Kidney glomerular epithelial cell (primary cell): ENCODE measurements at regions not wholly inside any gene's neighbourhood (a gene's known extent, or its start where the extent isn't known, plus 50 kb on each side); places are given as distances from the start of the nearest gene placed in this dataset.

Experiments used
- DNase-seq: peaks from one replicate; lab custom pipeline; 2025; lab: John Stamatoyannopoulos, UW

GRCh38 chr3:18827664-18828063, 320.6 kb upstream of the KCNH8 start:
- DNase-seq = no peak

- DNase-seq = no peak
Measured at GRCh38 chr3:18825665-18826064, 322.6 kb upstream of the KCNH8 start.

GRCh38 chr3:18813300-18813699, 335.0 kb upstream of the KCNH8 start:
- DNase-seq = no peak

GRCh38 chr3:18812316-18812715, 336.0 kb upstream of the KCNH8 start:
- DNase-seq = no peak

- no peak for DNase-seq
Measured at GRCh38 chr3:18810306-18810661, 338.0 kb upstream of the KCNH8 start.

- DNase-seq = no peak
Measured at GRCh38 chr3:18809640-18810305, 338.5 kb upstream of the KCNH8 start.

GRCh38 chr3:18808429-18808828, 339.9 kb upstream of the KCNH8 start:
- no peak for DNase-seq

- DNase-seq = no peak
Measured at GRCh38 chr3:18807593-18807992, 340.7 kb upstream of the KCNH8 start.

GRCh38 chr3:18806633-18807032, 341.7 kb upstream of the KCNH8 start:
- no peak for DNase-seq

GRCh38 chr3:18797378-18797777, 350.9 kb upstream of the KCNH8 start:
- no peak for DNase-seq

GRCh38 chr3:18795078-18795477, 353.2 kb upstream of the KCNH8 start:
- no peak for DNase-seq

- DNase-seq = no peak
Measured at GRCh38 chr3:18791752-18792151, 356.6 kb upstream of the KCNH8 start.

GRCh38 chr3:18791182-18791581, 357.1 kb upstream of the KCNH8 start:
- no peak for DNase-seq

GRCh38 chr3:18790384-18790783, 357.9 kb upstream of the KCNH8 start:
- no peak for DNase-seq

GRCh38 chr3:18789734-18790133, 358.6 kb upstream of the KCNH8 start:
- no peak for DNase-seq

- DNase-seq = no peak
Measured at GRCh38 chr3:18787441-18787840, 360.9 kb upstream of the KCNH8 start.

- no peak for DNase-seq
Measured at GRCh38 chr3:18786650-18787323, 361.5 kb upstream of the KCNH8 start.

GRCh38 chr3:18782191-18782590, 357.1 kb upstream of the SATB1 start:
- no peak for DNase-seq

- no peak for DNase-seq
Measured at GRCh38 chr3:18780959-18781358, 355.8 kb upstream of the SATB1 start.

GRCh38 chr3:18779704-18780103, 354.6 kb upstream of the SATB1 start:
- DNase-seq = no peak

- no peak for DNase-seq
Measured at GRCh38 chr3:18778598-18778997, 353.5 kb upstream of the SATB1 start.

- no peak for DNase-seq
Measured at GRCh38 chr3:18778094-18778493, 353.0 kb upstream of the SATB1 start.

GRCh38 chr3:18775501-18775900, 350.4 kb upstream of the SATB1 start:
- no peak for DNase-seq
